HTR-8/SVneo (cell line): ENCODE measurements at regions not wholly inside any gene's neighbourhood (a gene's known extent, or its start where the extent isn't known, plus 50 kb on each side); places are given as distances from the start of the nearest gene placed in this dataset.

Experiments
- DNase-seq: peaks from one replicate; pipeline ENCODE4 v3.0.0; 2011; ENCODE audit warnings: low spot score, mixed read lengths; ENCODE audit not compliant: insufficient read length
- FAIRE-seq: peaks from 2 replicates; lab custom pipeline; 2011; peaks lifted over from hg19 to GRCh38; lab: Jason Lieb, UNC

DNA sequence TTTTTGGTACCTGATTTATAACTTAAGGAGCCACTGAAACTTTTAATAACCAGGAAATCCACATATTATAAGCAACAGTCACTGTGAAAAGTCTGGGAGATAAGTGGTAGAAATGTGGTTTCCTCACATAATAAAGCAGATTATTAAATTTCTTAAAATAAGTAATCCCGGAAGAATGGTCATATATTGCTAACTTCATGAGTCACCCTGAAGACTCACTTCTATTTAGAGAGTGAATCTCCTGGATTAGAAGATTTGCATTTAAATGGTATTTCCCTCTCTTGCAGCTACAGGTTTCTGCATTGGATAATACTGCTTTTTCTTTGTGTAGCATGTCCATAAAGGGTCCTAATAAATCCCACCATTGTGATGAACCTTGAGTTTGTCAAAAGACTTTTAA lies 1286.8 kb upstream of the CDH8 start:
- DNase-seq (no peak), FAIRE-seq (no peak)

DNA sequence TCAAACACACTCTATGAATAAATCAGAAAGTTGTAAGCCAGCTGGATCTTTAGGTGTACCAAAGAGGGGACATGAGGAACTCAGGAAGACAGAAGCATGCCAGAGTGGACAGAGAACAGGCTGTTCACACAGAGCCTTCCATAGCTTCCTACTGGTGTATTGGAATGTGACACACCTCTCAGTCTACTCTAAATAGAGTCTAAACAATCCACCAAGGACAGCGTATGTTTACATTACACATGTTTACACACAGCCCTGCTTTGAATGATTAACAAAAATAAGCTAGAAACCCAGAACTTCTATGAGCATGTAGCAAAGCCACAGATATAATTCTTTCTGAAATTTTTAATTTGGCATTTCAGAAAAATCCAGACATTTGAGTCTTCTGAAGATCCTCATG lies 1279.0 kb upstream of the CDH8 start:
- no peak for DNase-seq
- FAIRE-seq: no peak

DNA sequence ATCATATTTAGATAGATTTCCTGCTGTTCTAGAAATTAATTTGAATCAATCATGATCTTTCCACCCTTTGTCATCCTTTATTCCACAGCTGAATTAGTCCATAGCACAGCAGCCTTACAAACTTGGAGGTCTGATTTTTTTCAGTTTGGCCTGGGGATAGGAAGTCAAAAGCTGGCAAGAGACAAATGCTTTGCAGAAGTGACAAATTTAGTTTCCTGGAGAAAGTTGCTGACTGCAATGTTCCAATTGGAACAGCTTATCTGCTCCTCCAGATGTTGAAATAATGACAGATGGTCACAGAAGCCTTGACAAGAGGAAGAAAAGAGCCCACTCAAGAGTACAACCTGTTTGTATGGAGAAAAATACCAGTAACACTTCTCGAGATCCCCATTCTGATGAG lies 1276.1 kb upstream of the CDH8 start:
- no peak for FAIRE-seq

DNA sequence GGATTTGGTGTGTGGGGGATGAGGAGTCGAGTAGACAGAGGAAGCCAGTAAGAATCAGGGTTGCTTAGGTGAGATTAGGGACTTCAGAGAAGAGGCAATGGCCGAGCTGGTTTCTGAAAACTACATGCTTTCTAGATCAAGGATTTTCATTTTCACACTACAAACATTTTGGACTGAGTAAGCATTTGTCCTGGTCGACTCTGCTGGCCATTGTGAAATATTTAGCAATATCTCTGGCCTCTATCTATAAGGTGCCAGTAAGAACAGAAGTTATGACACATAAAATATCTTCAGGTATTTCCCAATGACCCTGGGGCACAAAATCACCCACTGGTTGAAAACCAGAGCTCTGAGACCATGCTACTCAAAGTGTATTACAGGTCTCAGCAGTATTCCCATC lies 1275.1 kb upstream of the CDH8 start:
- DNase-seq (no peak), FAIRE-seq (no peak)

More for the DNA sequence above, 1276.1 kb upstream of the CDH8 start:
- no peak for DNase-seq

DNA sequence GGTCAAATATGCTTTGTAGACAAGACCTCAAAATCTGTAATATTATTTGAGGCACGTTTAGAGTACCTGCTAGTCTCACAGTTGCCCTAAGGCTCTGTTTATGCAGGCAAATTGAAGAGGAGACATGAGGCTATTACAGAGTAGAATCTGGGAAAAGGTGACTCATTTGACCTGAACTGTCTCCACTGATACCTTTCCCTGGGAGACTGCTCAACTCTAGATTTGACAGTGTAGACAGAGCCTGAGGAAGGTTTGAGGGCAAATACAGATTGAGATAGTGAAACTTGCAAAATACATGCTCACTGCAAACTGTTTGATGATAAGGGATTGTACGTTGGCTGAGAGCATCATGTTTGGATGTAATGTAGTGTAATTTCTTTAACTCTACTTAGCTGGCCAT lies 1266.6 kb upstream of the CDH8 start:
- FAIRE-seq (no peak), DNase-seq (no peak)

DNA sequence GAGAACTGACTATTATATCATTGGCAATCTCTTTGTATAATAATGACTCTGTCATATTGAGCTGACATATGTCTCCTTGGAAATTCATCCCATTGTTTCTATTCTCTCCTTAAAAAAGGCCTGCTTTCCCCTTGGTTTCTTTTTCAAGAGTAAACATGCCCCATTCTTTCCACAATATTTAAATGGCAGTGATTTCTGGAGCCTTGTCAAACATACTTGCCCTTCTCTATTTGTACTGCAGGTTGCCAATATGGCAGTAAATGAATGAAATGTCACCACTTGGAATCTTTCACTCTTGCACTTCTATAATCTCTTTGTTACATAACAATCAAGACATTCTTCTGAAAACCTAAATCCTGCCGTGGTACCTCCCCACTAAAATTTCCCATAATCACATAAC lies 1265.1 kb upstream of the CDH8 start:
- FAIRE-seq (no peak), DNase-seq (no peak)

DNA sequence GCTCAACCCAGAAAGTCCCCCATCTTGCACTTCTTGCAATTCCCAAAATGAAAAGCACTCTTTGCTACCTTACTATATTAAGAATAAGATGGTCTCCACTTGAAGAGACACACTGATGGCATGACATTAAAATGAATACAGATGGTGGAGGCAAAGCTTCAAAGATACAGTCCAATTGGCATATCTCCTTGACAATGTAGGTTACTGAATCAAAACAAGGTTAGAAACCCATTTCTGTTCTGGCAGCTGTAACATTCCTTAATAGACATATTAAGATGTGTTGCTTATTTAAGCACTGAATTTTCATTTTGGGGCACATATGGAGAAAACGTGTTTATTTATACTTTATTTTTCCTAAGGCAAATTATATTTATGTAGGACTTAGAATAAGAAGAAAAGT lies 1262.8 kb upstream of the CDH8 start:
- no peak for DNase-seq
- no peak for FAIRE-seq

DNA sequence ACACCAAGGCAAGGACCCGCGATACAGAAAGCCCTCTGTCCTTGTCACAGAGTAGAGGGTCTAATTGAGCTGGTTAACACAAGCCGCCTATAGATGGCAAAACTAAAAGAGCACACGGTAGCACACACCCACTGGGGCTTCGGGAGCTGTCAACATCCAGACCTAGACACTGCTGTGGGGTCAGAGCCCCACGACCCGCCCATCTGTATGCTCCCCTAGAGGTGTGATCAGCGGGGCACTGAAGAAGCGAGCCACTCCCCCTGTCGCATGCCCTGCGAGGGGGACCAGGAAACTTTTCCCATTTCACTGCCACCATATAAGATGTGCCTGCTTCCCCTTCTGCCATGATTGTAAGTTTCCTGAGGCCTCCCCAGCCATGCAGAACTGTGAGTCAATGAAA lies 1255.8 kb upstream of the CDH8 start:
- DNase-seq: no peak
- no peak for FAIRE-seq

DNA sequence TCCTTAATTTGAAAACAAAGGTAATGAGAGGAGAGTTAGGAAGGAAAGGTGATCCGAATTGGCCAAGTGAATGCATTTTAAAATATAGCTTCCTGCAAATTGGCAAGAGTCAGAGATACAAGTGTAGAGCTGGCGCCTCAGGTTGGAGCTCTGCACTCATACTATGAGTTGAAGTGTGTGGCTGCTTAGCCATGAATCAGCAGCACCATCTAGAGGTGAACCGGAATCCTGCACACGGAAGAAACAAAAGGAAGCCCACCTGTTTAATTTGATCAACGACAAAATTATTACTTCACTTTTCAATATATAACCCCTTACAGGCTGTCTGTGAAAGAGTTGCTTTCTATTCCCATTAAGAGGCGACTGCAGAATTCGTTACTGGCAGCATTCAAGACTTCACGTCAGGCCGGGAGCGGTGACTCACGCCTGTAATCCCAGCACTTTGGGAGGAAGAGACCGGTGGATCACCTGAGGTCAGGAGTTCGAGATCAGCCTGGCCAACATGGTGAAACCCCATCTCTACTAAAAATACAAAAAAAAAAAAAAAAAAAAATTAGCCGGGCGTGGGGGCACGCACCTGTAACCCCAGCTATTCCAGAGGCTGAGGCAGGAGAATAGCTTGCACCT lies 1253.7 kb upstream of the CDH8 start:
- DNase-seq (no peak), FAIRE-seq (no peak)

DNA sequence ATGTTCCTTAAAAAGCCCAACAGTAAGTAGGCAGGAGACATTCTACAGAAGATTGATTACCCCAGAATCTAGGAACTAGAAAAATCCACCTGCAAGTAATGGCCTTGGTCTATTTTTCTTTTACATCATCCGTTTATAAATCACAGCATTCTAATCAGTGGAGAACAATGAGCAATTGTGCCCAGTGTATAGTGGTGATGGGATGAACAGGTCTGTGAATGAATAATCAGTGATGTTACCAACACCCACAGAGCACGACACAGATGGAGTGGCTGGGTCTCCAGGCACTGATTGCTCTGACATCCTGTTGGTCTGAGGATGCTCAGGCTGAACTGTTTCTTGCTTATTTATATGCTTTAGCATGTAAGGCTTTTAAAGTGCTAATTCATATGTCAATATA lies 1251.2 kb upstream of the CDH8 start:
- FAIRE-seq: no peak
- no peak for DNase-seq

DNA sequence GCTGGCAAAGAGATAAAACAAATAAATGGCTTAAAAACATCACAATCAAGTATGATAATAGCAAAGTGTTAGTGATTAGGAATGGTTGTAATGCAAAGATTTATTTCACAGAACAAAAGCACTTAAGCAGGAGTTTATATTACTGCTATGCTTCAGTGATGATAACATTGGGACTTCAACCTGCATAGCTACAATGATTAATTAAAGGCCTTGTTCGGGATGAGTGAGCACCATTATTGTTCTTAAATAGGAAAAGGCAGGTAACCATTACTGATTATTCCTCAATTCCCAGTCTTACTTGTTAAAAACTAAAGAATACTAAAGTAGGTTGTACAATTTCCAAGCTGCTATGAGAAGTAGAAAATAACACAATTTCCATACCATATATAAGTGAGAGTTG lies 1247.5 kb upstream of the CDH8 start:
- FAIRE-seq: no peak
- no peak for DNase-seq

DNA sequence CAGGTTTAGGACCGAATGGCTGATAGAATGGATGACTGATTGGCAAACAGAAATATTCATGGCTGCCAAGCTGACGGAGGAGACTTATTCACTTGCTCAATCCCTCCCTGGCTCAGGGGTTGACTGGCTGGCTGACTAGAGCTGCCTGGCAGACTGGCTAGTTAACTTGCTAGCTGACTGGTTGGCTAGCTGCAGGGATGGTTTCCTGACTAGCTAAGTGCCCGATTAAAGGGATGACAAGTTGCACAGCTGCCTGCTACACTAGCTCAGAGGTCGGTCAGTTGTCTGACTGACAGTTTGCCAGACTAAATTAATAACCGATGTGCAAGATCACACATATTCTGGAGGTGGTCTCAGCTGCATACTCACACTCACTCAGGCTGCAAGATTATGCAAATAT lies 1208.4 kb upstream of the CDH8 start:
- FAIRE-seq (no peak), DNase-seq (no peak)

DNA sequence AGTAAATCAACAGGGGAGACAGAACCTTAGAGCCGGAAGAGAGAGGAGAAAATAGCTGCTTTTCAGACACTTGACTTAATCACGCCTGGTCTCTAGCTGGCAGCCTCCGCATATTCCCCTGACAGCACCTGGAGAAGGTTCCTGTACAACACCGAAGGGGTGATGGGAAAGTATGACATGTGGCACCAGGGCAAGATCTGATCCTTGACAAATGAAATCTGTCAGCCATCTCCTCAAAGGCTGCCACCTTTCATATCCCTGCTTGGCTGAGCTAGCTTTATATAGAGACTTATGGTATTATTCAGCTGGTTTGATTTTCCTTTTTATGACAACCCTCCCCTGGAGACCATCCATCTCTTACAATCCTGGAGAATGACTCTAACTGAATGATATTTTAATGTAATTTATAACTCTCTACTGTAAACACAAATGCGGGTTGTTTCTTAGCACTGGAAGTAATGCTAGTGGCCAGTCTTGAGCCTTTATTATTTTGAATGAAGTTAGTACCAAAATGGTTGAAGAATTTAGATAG lies 1205.3 kb upstream of the CDH8 start:
- DNase-seq: no peak
- no peak for FAIRE-seq

DNA sequence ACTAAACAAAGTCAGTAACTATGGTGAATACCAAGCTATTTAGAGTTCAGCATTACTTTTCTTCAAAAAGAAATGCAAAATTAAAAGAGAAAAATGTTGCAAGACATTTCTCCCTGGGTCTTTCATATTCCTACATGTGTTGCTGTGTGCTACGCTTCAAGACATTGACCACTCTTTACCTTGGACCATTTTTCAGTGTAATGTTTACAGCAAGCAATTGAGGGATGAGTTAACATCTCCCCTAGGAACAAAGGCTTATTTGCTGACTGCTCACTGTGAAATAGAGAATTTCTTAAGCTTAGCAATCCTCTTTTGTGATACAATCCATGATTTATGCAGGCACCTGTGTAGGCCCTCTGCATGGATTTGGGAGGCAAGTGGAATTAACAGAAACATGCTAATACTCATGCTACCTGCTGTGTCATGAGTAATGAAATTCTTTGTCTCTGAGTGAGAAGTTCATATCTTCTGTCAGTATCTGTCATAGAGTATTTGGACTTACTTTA lies 1202.9 kb upstream of the CDH8 start:
- DNase-seq (no peak), FAIRE-seq (no peak)

DNA sequence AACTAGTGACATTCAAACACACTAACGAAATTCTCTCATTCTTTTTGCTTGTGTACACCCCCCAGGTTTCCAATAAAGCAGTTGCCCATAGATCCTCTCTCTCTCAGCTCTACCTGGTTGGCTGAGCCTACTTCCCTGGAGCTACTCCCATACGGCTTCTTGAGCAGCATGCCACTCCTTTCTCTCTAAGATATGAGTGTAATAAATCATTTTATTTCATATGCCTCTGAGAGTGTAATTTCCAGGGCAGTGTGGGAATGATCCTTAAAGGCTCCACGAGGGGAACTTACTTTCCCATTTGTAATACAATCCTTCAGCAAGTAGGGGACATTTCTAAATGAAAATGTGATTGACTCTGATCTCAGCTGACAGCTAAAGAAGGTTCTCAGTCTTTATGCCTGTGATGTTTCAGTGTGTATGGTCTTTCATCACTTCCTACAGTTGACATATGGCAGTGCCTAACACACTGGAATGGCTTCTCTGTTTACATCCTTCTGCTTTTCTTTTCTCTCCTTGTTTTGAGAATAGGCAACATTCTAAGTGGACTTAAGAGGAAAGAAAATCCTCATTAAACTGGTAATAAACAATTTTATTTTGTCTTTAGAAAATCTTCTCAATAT lies 1194.3 kb upstream of the CDH8 start:
- no peak for DNase-seq
- no peak for FAIRE-seq

DNA sequence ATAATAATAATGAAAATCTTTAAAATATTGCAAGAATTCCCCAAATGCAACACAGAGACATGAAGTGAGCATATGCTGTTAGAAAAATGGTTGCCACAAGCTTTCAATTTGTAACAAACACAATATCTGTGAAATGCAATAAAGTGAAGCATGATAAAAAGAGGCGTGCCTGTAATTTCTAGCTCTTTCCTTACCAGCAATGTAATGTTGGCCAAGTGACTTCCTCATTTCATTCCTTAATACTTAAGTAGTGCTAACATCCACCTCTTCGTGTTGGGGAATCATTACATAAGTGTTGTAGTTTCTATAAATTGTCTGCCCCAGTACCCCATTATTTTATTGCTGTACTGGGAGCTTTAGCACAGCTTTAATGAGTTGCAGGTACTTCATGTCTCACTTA lies 1192.0 kb upstream of the CDH8 start:
- FAIRE-seq: no peak
- DNase-seq: no peak

DNA sequence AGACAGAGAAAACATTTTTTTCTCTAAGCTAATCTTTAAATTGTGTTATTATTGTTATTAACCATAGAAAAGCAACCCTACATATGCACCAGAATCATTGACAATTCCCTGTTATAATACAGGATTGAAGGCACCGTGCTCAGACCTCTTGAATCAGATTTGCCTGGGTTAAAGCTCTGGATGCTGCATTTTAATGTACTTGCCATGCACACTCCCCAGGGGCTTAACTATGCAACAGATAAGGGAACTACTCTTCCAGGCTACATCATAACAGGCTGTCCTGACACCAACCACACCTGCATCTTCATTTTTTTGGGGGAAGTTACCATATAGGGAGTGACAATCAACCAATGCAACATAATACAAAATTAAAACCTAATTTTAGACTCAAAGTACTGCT lies 1187.6 kb upstream of the CDH8 start:
- DNase-seq: no peak
- FAIRE-seq: no peak

DNA sequence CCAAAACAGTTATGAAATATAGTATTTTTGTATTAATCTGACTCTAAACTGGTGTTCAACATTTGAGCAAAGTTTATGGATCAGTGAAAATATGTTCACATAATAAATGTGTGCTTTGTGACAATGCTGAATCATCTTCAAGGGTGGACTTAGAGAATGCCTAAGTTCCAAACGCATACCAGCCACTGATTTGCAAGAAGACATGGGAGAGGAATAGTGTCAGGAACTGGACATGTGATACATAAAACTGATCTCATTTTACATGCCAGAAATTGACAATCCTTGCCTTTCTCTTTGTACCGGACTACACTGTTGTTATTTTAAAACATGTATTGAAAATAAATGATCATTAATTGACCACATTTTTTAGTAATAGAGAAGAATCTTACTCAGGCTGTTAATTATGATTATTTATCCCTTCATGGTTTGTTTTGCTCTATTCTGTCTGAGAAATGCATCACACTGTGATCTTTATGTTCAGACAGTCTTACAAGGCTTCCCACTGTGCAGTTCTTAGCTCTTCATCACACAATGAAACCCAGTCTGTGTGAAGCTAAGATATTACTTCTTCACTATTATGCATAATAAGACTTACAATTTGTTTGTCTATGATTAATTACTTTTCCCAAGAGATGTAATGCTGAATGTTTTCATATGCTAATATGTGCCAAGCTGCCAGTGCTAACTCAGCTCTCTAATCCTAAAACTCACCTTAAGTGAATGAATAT lies 1180.6 kb upstream of the CDH8 start:
- FAIRE-seq (no peak), DNase-seq (no peak)

DNA sequence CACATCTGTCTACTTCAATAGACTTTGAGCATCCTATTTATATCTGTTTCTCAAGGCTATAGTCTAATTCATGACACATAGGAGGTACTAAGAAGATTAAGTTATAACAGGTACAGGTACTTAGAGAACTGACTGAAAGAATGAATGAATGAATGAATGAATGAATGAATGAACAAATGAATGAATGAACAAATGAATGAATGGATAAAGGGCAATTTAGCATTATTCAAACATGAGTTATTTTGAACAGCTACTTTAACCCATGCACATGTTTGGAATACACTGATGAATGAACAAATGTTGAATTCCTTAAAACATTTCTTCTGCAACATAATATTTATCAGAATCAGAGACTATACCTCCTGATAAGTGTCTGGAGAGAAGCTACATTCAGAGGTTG lies 1165.6 kb upstream of the CDH8 start:
- FAIRE-seq: no peak
- no peak for DNase-seq

DNA sequence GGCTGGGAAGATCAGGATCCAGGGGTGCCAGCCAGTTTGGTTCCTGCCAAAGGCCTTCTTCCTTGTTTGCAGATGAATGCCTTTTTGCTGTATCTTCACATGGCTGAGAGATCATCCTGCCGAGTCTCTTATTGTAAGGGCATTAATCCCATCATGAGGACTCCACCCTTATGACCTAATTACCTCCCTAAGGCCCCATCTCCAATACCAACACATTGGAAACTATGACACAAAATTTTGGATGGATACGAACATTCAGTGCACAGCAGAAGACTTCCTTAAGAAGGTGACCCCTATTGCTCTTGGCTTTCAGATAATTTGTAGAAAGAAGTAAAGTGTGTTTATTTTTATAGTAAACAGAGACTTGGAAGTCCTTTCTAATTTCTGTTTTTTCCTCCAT lies 1164.7 kb upstream of the CDH8 start:
- FAIRE-seq (no peak), DNase-seq (no peak)

DNA sequence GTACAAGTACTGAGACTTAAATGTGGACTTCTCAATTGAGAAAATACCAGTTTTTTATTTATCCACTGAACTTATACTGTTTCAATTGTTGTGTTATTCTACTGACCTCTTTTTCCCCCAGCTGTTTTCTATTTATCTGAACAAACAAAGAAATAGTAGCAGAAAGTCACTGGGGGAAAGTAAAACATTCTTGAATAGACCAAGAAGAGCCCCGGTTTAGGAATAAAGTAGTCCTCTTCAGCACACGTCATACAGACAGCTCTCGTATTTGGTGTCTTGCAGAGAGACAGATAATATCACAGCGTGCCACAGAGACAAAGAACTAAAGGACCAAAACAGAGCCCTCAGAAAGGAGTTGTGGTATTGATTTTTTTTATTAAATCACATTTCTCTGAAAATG lies 1159.1 kb upstream of the CDH8 start:
- FAIRE-seq (no peak), DNase-seq (no peak)
